Neuronal stem cell (in vitro differentiated cells): ENCODE measurements at regions not wholly inside any gene's neighbourhood (a gene's known extent, or its start where the extent isn't known, plus 50 kb on each side); places are given as distances from the start of the nearest gene placed in this dataset.
A peak's percentile ranks its signal among the peaks of the same experiment; 100 is the strongest.

Experiments used
- DNase-seq: peaks from one replicate; pipeline ENCODE4 v3.0.0-alpha.2; 2013; ENCODE audit warnings: low spot score
- H2AFZ ChIP-seq: one replicate; pipeline ENCODE4 v1.6.1; 2013; ENCODE audit warnings: mild to moderate bottlenecking, low read length, inconsistent platforms
- H2AK5ac ChIP-seq: 2 replicates; pipeline ENCODE4 v1.6.1; 2013; ENCODE audit warnings: low read depth, mild to moderate bottlenecking, inconsistent platforms, low read length, moderate library complexity, mixed read lengths
- H2BK120ac ChIP-seq: 2 replicates; pipeline ENCODE4 v1.6.1; 2013; ENCODE audit warnings: low read depth, mild to moderate bottlenecking, inconsistent platforms, low read length, moderate library complexity, mixed read lengths
- H2BK12ac ChIP-seq: one replicate; pipeline ENCODE4 v1.6.1; 2013; ENCODE audit warnings: low read length, inconsistent platforms
- H2BK15ac ChIP-seq: 2 replicates; pipeline ENCODE4 v1.6.1; 2013; ENCODE audit warnings: mild to moderate bottlenecking, low read length, inconsistent platforms, mixed read lengths
- H2BK5ac ChIP-seq: one replicate; pipeline ENCODE4 v1.6.1; 2013; ENCODE audit warnings: inconsistent platforms, mild to moderate bottlenecking, low read length, moderate library complexity
- H3K14ac ChIP-seq: one replicate; pipeline ENCODE4 v1.6.1; 2013; ENCODE audit warnings: low read length, inconsistent platforms
- H3K18ac ChIP-seq: 2 replicates; pipeline ENCODE4 v1.6.1; 2013; ENCODE audit warnings: low read length, inconsistent platforms
- H3K23ac ChIP-seq: 2 replicates; pipeline ENCODE4 v1.6.1; 2013; ENCODE audit warnings: low read depth, mild to moderate bottlenecking, mixed read lengths, low read length, inconsistent platforms; ENCODE audit not compliant: poor library complexity
- H3K27ac ChIP-seq: replicated peaks from 3 replicates; pipeline ENCODE4 v1.5.1; 2013; ENCODE audit warnings: low read length, inconsistent platforms
- H3K27me3 ChIP-seq, 3 experiments: 2 replicates each; pipeline ENCODE4 v1.6.1; 2013; ENCODE audit warnings: low read length in 3 of 3, mild to moderate bottlenecking in 2 of 3, inconsistent platforms in 1 of 3, low read depth in 1 of 3, mixed read lengths in 1 of 3, moderate library complexity in 1 of 3; ENCODE audit not compliant: control insufficient read depth in 3 of 3, insufficient read depth in 3 of 3
- H3K36me3 ChIP-seq, 2 donors: replicated peaks in 1 of 2; 2 replicates each; pipeline ENCODE4 v1.6.1; 2013; ENCODE audit warnings: low read length in 2 of 2; ENCODE audit not compliant: control insufficient read depth in 2 of 2, insufficient read depth in 2 of 2
- H3K4ac ChIP-seq: 2 replicates; pipeline ENCODE4 v1.6.1; 2013; ENCODE audit warnings: inconsistent platforms, mild to moderate bottlenecking, low read length, moderate library complexity
- H3K4me1 ChIP-seq, 2 donors: 1 replicate in 1 of 2; 2 replicates in 1 of 2; pipeline ENCODE4 v1.6.1; 2013; ENCODE audit warnings: low read length in 2 of 2, low read depth in 1 of 2; ENCODE audit not compliant: control insufficient read depth in 2 of 2, insufficient read depth in 1 of 2
- H3K4me2 ChIP-seq: one replicate; pipeline ENCODE4 v1.6.1; 2013; ENCODE audit warnings: mild to moderate bottlenecking, low read length, inconsistent platforms; ENCODE audit not compliant: insufficient read depth, poor library complexity, severe bottlenecking
- H3K4me3 ChIP-seq, 2 donors: 2 replicates each; pipeline ENCODE4 v1.5.1; 2013; ENCODE audit warnings: low read length in 2 of 2, mild to moderate bottlenecking in 2 of 2, inconsistent platforms in 1 of 2, moderate library complexity in 1 of 2
- H3K79me1 ChIP-seq: one replicate; pipeline ENCODE4 v1.6.1; 2013; ENCODE audit warnings: low read depth, mild to moderate bottlenecking, inconsistent platforms, low read length, moderate library complexity
- H3K9ac ChIP-seq: one replicate; pipeline ENCODE4 v1.6.1; 2013; ENCODE audit warnings: mild to moderate bottlenecking, low read depth, low read length, inconsistent platforms; ENCODE audit not compliant: poor library complexity
- H3K9me3 ChIP-seq, 2 donors: replicated peaks in 1 of 2; 2 replicates each; pipeline versions ENCODE3 to v1.6.1; 2013; ENCODE audit warnings: low read length in 2 of 2, mild to moderate bottlenecking in 2 of 2, inconsistent platforms in 1 of 2, low read depth in 1 of 2, mixed read lengths in 1 of 2, moderate library complexity in 1 of 2; ENCODE audit not compliant: control insufficient read depth in 2 of 2, insufficient read depth in 1 of 2
- H4K8ac ChIP-seq: one replicate; pipeline ENCODE4 v1.6.1; 2013; ENCODE audit warnings: low read depth, mild to moderate bottlenecking, inconsistent platforms, low read length, moderate library complexity
- H4K91ac ChIP-seq: one replicate; pipeline ENCODE4 v1.6.1; 2013; ENCODE audit warnings: low read length, low read depth, mild to moderate bottlenecking, inconsistent platforms; ENCODE audit not compliant: poor library complexity
- WGBS, 2 donors: extraction: QIAGEN DNeasy Blood & Tissue Kit; methylation state at CpG; one replicate each; pipeline ENCODE4 v1.1.7; 2013; ENCODE audit warnings: missing lambda C conversion rate in 2 of 2, mixed read lengths in 1 of 2; ENCODE audit not compliant: insufficient read length in 2 of 2, insufficient replicate concordance in 1 of 2; ENCODE audit errors: extremely low coverage in 2 of 2; 5-methylcytosine and 5-hydroxymethylcytosine counted together

DNA sequence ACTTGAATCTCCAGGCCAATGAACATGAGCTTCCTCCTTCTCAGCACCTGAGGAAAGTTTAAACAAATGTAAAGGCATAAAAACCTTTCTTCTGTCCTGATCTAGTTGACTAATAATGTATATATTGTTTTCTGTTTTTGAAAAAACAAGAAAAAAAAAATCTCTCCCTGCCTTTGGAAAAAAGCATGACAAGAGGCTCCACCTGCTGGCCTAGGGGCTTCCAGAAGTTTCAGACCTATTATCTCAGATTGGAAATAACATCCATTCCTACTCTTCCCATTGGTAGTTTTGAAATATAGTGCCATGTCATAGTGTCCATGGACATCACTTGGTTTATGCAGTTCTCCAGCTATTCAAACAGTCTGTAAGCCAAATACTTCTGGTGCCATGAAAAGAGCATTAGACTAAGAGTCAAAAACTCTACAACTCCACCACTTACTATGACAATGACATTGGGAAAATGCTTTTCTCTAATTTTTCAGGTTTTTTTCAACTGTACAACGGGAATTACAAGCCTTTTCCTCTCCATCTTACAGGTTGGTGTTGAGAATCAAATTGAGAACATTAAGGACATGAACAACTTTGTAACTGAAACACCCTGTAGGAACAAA lies 409.6 kb upstream of the MPDZ start:
- no peak overlapping the region for H3K18ac ChIP-seq
- H2BK120ac ChIP-seq: no peak overlapping the region
- no peak overlapping the region for H3K27ac ChIP-seq
- H2AK5ac ChIP-seq: no peak overlapping the region
- peaks cover 0 to 15% of the 10 kb centered on the region in 2 donors for H3K9me3 ChIP-seq
- no peak overlapping the region for H3K4me3 ChIP-seq
- no peaks in the 10 kb centered on the region for H3K79me1 ChIP-seq
- no peaks in the 10 kb centered on the region for H3K27me3 ChIP-seq
- no peak overlapping the region for H4K91ac ChIP-seq
- no peak overlapping the region for H3K4ac ChIP-seq
- peak overlapping the region; percentile 45 for H2AFZ ChIP-seq
- no peaks in the 10 kb centered on the region for H3K36me3 ChIP-seq
- WGBS, 2 donors: no CpG with 5 or more reads among the region's 1 CpG
- H3K9ac ChIP-seq: no peak overlapping the region
- H2BK15ac ChIP-seq: no peak overlapping the region
- H4K8ac ChIP-seq: no peak overlapping the region
- no peak overlapping the region for H3K4me2 ChIP-seq
- no peak overlapping the region for H3K23ac ChIP-seq
- no peak overlapping the region for H2BK12ac ChIP-seq
- no peak overlapping the region for H2BK5ac ChIP-seq
- peaks cover 4 to 7% of the 10 kb centered on the region in 2 donors for H3K4me1 ChIP-seq
- no peak overlapping the region for H3K14ac ChIP-seq
- DNase-seq: no peak

DNA sequence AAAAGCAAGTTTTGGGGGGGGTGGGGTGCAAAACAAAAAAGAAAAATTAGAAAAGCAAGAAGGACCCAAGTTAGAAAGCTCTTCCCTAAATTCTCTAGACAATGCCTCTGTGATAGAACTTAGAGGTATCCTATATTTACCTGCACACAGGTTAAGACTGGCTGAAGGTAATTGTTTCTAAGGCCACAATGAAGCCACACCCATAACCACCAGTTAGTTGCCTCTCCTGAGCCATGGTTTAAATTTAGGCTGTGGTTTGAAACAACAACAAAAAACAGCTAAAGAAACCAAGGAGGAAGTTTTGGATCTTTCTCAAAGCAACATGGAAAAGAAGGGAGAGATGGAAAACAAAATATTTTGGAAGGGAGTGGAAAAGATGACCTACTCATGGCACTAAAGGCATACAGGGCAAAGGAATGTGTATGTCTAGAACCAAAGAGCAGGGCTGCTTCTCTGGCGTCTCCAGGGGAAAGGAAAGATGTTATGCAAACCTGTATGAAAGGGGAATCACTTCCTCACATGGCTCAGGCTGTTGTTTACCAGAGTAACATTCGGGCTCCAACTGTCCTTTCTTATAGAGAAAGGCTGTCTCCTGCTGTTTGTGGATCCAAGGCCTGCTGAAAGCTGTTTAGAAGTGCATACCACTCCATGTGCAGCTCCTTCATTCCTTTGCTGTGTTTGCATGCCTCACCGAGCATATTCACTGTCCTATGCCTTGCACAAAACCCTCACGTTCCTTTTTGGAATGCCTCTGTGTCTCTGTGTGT lies 408.9 kb upstream of the MPDZ start:
- H4K8ac ChIP-seq: no peak overlapping the region
- DNase-seq: peak; percentile 61
- no peak overlapping the region for H3K4me2 ChIP-seq
- H3K18ac ChIP-seq: no peak overlapping the region
- no peak overlapping the region for H3K9ac ChIP-seq
- H2AK5ac ChIP-seq: no peak overlapping the region
- no peaks in the 10 kb centered on the region for H3K27me3 ChIP-seq
- peaks cover 0 to 15% of the 10 kb centered on the region in 2 donors for H3K9me3 ChIP-seq
- H2AFZ ChIP-seq: peak overlapping the region; percentile 45
- no peak overlapping the region for H3K4ac ChIP-seq
- WGBS, 2 donors: no CpG with 5 or more reads among the region's 4 CpGs
- no peak overlapping the region for H2BK5ac ChIP-seq
- no peaks in the 10 kb centered on the region for H3K79me1 ChIP-seq
- no peak overlapping the region for H2BK120ac ChIP-seq
- no peaks in the 10 kb centered on the region for H3K36me3 ChIP-seq
- H3K4me1 ChIP-seq: peaks cover 4 to 7% of the 10 kb centered on the region in 2 donors
- H3K4me3 ChIP-seq: no peak overlapping the region
- H3K14ac ChIP-seq: no peak overlapping the region
- no peak overlapping the region for H2BK12ac ChIP-seq
- H3K23ac ChIP-seq: no peak overlapping the region
- no peak overlapping the region for H2BK15ac ChIP-seq
- peak overlapping the region; percentile 8 for H3K27ac ChIP-seq
- no peak overlapping the region for H4K91ac ChIP-seq

DNA sequence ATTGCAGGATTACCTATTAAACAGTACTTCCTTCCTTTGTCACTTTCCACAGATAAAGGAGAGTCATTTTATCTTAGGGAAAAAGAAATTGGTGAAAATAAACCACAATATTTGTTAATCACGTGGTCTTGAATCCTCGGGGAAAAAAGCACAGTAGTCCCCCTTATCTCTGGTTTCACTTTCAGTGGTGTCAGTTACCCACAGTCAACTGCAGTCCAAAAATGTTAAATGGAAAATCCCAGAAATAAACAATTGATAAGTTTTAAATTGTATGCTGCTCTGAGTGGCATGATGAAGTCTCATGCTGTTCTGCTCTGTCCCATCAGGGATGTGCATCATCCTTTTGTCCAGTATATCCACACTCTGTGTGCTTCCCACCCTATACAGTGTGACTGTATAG lies 405.2 kb upstream of the MPDZ start:
- Histone ChIP-seq H3K9ac (no peak overlapping the region), H3K23ac (no peak overlapping the region), H3K4ac (no peak overlapping the region), H3K14ac (no peak overlapping the region), H3K18ac (no peak overlapping the region), H3K27ac (no peak overlapping the region), H2BK5ac (no peak overlapping the region), H3K9me3 (peaks cover 0 to 12% of the 10 kb centered on the region in 2 donors), H3K79me1 (no peaks in the 10 kb centered on the region), H3K27me3 (no peaks in the 10 kb centered on the region), H3K4me1 (peaks cover 4 to 7% of the 10 kb centered on the region in 2 donors), H3K36me3 (no peaks in the 10 kb centered on the region), H4K91ac (no peak overlapping the region), H3K4me3 (no peak overlapping the region), H2AFZ (no peak overlapping the region), H2BK120ac (no peak overlapping the region), H4K8ac (no peak overlapping the region), H3K4me2 (no peak overlapping the region), H2BK15ac (no peak overlapping the region), H2AK5ac (no peak overlapping the region), H2BK12ac (no peak overlapping the region)
- DNase-seq: no peak
- no CpG with 5 or more reads among the region's 2 CpGs for WGBS, 2 donors

DNA sequence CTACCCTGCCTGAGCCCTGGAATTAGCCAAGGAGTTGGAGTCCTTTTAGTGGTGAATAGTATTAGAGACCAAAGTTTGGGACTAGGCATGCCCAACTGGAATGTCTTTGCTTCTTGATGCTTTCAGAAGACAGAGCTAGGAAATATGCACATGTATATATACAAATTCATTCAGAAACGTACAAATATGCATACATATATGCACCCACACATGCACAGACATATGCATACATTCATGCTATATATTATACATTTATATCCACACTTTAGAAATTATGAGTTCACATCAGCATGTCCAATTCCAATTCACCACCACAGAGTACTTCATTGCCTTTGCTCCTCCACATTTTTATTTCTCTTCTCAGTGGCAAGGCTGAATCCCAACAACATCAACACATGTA lies 398.3 kb upstream of the MPDZ start:
- no peak overlapping the region for H4K8ac ChIP-seq
- H3K4me1 ChIP-seq: peaks cover 0 to 2% of the 10 kb centered on the region in 2 donors
- no peak overlapping the region for H2AK5ac ChIP-seq
- H2AFZ ChIP-seq: no peak overlapping the region
- no peak overlapping the region for H2BK120ac ChIP-seq
- H3K9me3 ChIP-seq: no peaks in the 10 kb centered on the region
- no peak overlapping the region for H3K4me3 ChIP-seq
- H2BK5ac ChIP-seq: no peak overlapping the region
- no peak overlapping the region for H2BK12ac ChIP-seq
- no peak overlapping the region for H3K14ac ChIP-seq
- H3K4ac ChIP-seq: no peak overlapping the region
- H4K91ac ChIP-seq: no peak overlapping the region
- no peaks in the 10 kb centered on the region for H3K36me3 ChIP-seq
- H3K23ac ChIP-seq: no peak overlapping the region
- no peak overlapping the region for H3K18ac ChIP-seq
- H3K9ac ChIP-seq: no peak overlapping the region
- DNase-seq: no peak
- no peaks in the 10 kb centered on the region for H3K79me1 ChIP-seq
- peaks cover 0 to 2% (median 0%) of the 10 kb centered on the region in 3 experiments for H3K27me3 ChIP-seq
- no peak overlapping the region for H2BK15ac ChIP-seq
- no peak overlapping the region for H3K4me2 ChIP-seq
- H3K27ac ChIP-seq: no peak overlapping the region
- WGBS, 2 donors: no CpG with 5 or more reads among the region's 1 CpG
